Smooth muscle cell (in vitro differentiated cells): ENCODE measurements at regions not wholly inside any gene's neighbourhood (a gene's known extent, or its start where the extent isn't known, plus 50 kb on each side); places are given as distances from the start of the nearest gene placed in this dataset.

Source experiments
- DNase-seq: peaks from one replicate; lab custom pipeline; 2025; ENCODE audit not compliant: unreplicated experiment; lab: John Stamatoyannopoulos, UW
- H2AFZ ChIP-seq: fragments of 200-600 bp; sonication (generic); 2 replicates; pipeline ENCODE4 v1.6.0; 2016; ENCODE audit warnings: antibody characterized with exemption, low read depth, mild to moderate bottlenecking
- H3F3A ChIP-seq: fragments of 200-600 bp; sonication (generic); 2 replicates; pipeline ENCODE4 v1.6.0; 2017; ENCODE audit warnings: antibody characterized with exemption, low read depth
- H3K27ac ChIP-seq: fragments of 200-600 bp; sonication (generic); 2 replicates; pipeline ENCODE4 v1.5.1; 2016; ENCODE audit warnings: low read depth, mild to moderate bottlenecking
- H3K27me3 ChIP-seq: fragments of 200-600 bp; sonication (generic); 2 replicates; pipeline ENCODE4 v1.6.1; 2016; ENCODE audit warnings: low read depth, mild to moderate bottlenecking
- H3K36me3 ChIP-seq: fragments of 200-600 bp; sonication (generic); 2 replicates; pipeline ENCODE4 v1.5.1; 2016; ENCODE audit warnings: low read depth
- H3K4me1 ChIP-seq: fragments of 200-600 bp; sonication (generic); 2 replicates; pipeline ENCODE4 v1.5.1; 2016; ENCODE audit warnings: low read depth
- H3K4me2 ChIP-seq: fragments of 200-600 bp; sonication (generic); 2 replicates; pipeline ENCODE4 v1.6.0; 2016; ENCODE audit warnings: mild to moderate bottlenecking
- H3K4me3 ChIP-seq: fragments of 200-600 bp; sonication (generic); 2 replicates; pipeline ENCODE4 v1.5.1; 2016; ENCODE audit warnings: mild to moderate bottlenecking
- H3K79me2 ChIP-seq: fragments of 200-600 bp; sonication (generic); 2 replicates; pipeline ENCODE4 v1.6.0; 2016; ENCODE audit warnings: low read depth, mild to moderate bottlenecking
- H3K9ac ChIP-seq: fragments of 200-600 bp; sonication (generic); 2 replicates; pipeline ENCODE4 v1.6.0; 2016; ENCODE audit warnings: low read depth
- H3K9me3 ChIP-seq: fragments of 200-600 bp; sonication (generic); replicated peaks from 2 replicates; pipeline ENCODE4 v1.5.1; 2016; ENCODE audit warnings: low read depth
- H4K20me1 ChIP-seq: fragments of 200-600 bp; sonication (generic); 2 replicates; pipeline ENCODE4 v1.6.0; 2016; ENCODE audit warnings: low read depth
- WGBS: methylation state at CpG from one replicate; pipeline ENCODE4 v1.1.7; 2016; ENCODE audit warnings: low lambda C conversion rate; 5-methylcytosine and 5-hydroxymethylcytosine counted together
- TF ChIP-seq, protein P1 (sequence below): fragments of 200-600 bp; sonication (generic); IDR thresholded peaks from 2 replicates; pipeline ENCODE4 v1.5.1; 2017; ENCODE audit warnings: borderline replicate concordance, mild to moderate bottlenecking, antibody characterized with exemption; ENCODE audit not compliant: insufficient read depth, poor library complexity, severe bottlenecking

- no peak overlapping the region for H3K9ac ChIP-seq
- no peak overlapping the region for H3K4me3 ChIP-seq
- no peaks in the 10 kb centered on the region for H3K9me3 ChIP-seq
- H2AFZ ChIP-seq = no peak overlapping the region
- no peaks in the 10 kb centered on the region for H3K36me3 ChIP-seq
- H3F3A ChIP-seq = no peaks in the 10 kb centered on the region
- no peak overlapping the region for H3K27ac ChIP-seq
- TF ChIP-seq, protein P1, sequence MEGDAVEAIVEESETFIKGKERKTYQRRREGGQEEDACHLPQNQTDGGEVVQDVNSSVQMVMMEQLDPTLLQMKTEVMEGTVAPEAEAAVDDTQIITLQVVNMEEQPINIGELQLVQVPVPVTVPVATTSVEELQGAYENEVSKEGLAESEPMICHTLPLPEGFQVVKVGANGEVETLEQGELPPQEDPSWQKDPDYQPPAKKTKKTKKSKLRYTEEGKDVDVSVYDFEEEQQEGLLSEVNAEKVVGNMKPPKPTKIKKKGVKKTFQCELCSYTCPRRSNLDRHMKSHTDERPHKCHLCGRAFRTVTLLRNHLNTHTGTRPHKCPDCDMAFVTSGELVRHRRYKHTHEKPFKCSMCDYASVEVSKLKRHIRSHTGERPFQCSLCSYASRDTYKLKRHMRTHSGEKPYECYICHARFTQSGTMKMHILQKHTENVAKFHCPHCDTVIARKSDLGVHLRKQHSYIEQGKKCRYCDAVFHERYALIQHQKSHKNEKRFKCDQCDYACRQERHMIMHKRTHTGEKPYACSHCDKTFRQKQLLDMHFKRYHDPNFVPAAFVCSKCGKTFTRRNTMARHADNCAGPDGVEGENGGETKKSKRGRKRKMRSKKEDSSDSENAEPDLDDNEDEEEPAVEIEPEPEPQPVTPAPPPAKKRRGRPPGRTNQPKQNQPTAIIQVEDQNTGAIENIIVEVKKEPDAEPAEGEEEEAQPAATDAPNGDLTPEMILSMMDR = no peak
- no peak overlapping the region for H3K4me2 ChIP-seq
- H3K79me2 ChIP-seq = no peaks in the 10 kb centered on the region
- no peaks in the 10 kb centered on the region for H3K4me1 ChIP-seq
- WGBS = 68% methylated on average over 2 of the region's 2 CpGs
- H3K27me3 ChIP-seq = no peaks in the 10 kb centered on the region
- no peak for DNase-seq
- no peaks in the 10 kb centered on the region for H4K20me1 ChIP-seq
Observed at GRCh38 chr4:184939978-184940377, 78.3 kb upstream of the HELT start.

GRCh38 chr4:184940500-184940899 lies 77.8 kb upstream of the HELT start:
- Histone ChIP-seq H3K9me3 (no peaks in the 10 kb centered on the region), H3K27ac (no peak overlapping the region), H4K20me1 (no peaks in the 10 kb centered on the region), H3K4me1 (no peaks in the 10 kb centered on the region), H3K79me2 (no peaks in the 10 kb centered on the region), H3K9ac (no peak overlapping the region), H3K4me3 (no peak overlapping the region), H3K36me3 (no peaks in the 10 kb centered on the region), H3K27me3 (no peaks in the 10 kb centered on the region), H3F3A (no peaks in the 10 kb centered on the region), H3K4me2 (no peak overlapping the region), H2AFZ (no peak overlapping the region)
- 75% methylated on average over 8 of the region's 8 CpGs for WGBS
- DNase-seq = no peak
- TF ChIP-seq, protein P1 = no peak

DNA sequence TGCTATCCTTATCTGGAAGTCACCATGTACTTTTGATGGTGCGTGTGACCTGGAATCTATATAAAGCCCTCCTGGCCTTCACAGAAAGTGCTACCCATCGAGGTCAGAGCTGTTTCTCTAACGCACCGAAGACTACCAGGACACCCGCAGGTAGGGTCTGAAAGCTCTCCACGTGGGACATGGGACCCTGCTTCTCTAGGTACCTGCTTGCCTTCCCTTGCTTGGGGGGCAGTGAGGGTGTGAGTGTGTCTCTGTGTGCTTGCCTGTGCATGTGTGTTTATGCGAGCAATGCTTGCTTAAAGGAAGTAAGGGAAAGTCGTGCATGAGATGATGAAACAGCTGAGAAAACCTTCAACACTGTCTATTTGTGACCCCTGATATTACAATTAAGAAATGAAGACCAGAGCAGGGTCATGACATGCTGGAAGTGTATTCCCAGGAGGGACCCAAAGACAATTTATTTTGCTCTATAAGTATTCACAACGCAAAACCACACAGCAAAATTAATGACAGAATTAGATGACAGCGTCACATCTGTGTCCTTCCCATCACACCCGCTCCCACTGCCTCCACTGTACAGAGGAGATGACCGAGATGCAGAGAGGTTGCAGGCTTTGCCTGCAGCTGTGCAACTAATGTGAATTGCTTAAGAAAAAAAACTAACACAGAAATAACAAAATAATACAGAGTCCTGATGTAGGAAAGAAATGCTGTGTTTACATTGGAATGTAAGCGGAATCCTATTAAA lies 76.4 kb upstream of the HELT start:
- no peak overlapping the region for H3K9ac ChIP-seq
- H3K36me3 ChIP-seq = no peaks in the 10 kb centered on the region
- no peaks in the 10 kb centered on the region for H4K20me1 ChIP-seq
- no peak for DNase-seq
- H3K9me3 ChIP-seq = no peaks in the 10 kb centered on the region
- WGBS = 89% methylated on average over 13 of the region's 13 CpGs
- H3K4me1 ChIP-seq = no peaks in the 10 kb centered on the region
- no peak overlapping the region for H3K27ac ChIP-seq
- no peak overlapping the region for H2AFZ ChIP-seq
- no peak overlapping the region for H3K4me2 ChIP-seq
- H3F3A ChIP-seq = no peaks in the 10 kb centered on the region
- H3K4me3 ChIP-seq = no peak overlapping the region
- TF ChIP-seq, protein P1 = no peak
- H3K79me2 ChIP-seq = no peaks in the 10 kb centered on the region
- H3K27me3 ChIP-seq = no peaks in the 10 kb centered on the region
